K562 (cell line): ENCODE measurements at regions not wholly inside any gene's neighbourhood (a gene's known extent, or its start where the extent isn't known, plus 50 kb on each side); places are given as distances from the start of the nearest gene placed in this dataset.

Experiments
- ATAC-seq: fragments of 200-7000 bp; cut with Tn5 transposase; 3 replicates; pipeline ENCODE4 v1.9.1; 2020; ENCODE audit warnings: moderate library complexity
- BruUV-seq: library from RNA; stranded (reverse); fragments of 400-500 nt; replicated peaks from 2 replicates; lab custom pipeline; 2021; lab: Mats Ljungman, UMichigan
- CTCF ChIA-PET: fragments of 300-600 bp; formaldehyde crosslinking; extraction: SDS; loops from one replicate; lab custom pipeline; 2021; ENCODE audit warnings: low intra/inter-chr PET ratio; lab: Yijun Ruan, JAX
- POLR2A ChIA-PET: fragments of 300-600, 350-650 bp; sonication (Branson Sonifier 250); formaldehyde crosslinking; extraction: SDS; loops from one replicate; lab custom pipeline; 2021; ENCODE audit warnings: antibody characterized with exemption, inconsistent platforms; lab: Yijun Ruan, JAX
- DNase-seq, 4 experiments: peaks; one replicate each; pipeline versions ENCODE4 v3.0.0 to v3.0.0-alpha.2; 2011 to 2018; ENCODE audit warnings: low spot score in 3 of 4, mixed read lengths in 3 of 4; ENCODE audit errors: extremely low read depth in 1 of 4
- FAIRE-seq: peaks from 2 replicates; lab custom pipeline; 2011; peaks lifted over from hg19 to GRCh38; lab: Jason Lieb, UNC
- H2AFZ ChIP-seq: 2 replicates; pipeline ENCODE4 v1.6.0; 2011; ENCODE audit warnings: low read depth, low read length, control low read depth, inconsistent platforms
- H3K27ac ChIP-seq: fragments of 200-600 bp; 3 replicates; pipeline ENCODE4 v1.8.0; 2011; ENCODE audit warnings: low read depth, mild to moderate bottlenecking, control low read depth, inconsistent platforms, low read length, moderate library complexity, mixed read lengths; ENCODE audit errors: extremely low read depth
- H3K27me3 ChIP-seq, 2 experiments: fragments of 300-600 bp in 1 of 2; 2 replicates in 1 of 2; 3 replicates in 1 of 2; pipeline versions ENCODE4 v1.6.0 to v1.8.0; 2011; ENCODE audit warnings: inconsistent platforms in 2 of 2, low read length in 2 of 2, mild to moderate bottlenecking in 1 of 2, mixed read lengths in 1 of 2, moderate library complexity in 1 of 2; ENCODE audit not compliant: control insufficient read depth in 2 of 2, insufficient read depth in 2 of 2
- H3K36me3 ChIP-seq: fragments of 300-600 bp; 3 replicates; pipeline ENCODE4 v1.8.0; 2011; ENCODE audit warnings: mild to moderate bottlenecking, low read length, inconsistent platforms; ENCODE audit not compliant: control insufficient read depth, insufficient read depth
- H3K4me1 ChIP-seq, 2 experiments: fragments of 200-600 bp in 1 of 2; replicated peaks in 1 of 2; 2 replicates in 1 of 2; 3 replicates in 1 of 2; pipeline versions ENCODE4 v1.5.1 to v1.8.0; 2011; ENCODE audit warnings: inconsistent platforms in 2 of 2, low read length in 2 of 2, mild to moderate bottlenecking in 1 of 2, mixed read lengths in 1 of 2, moderate library complexity in 1 of 2; ENCODE audit not compliant: control insufficient read depth in 2 of 2, insufficient read depth in 2 of 2
- H3K4me2 ChIP-seq: 2 replicates; pipeline ENCODE4 v1.6.1; 2011; ENCODE audit warnings: low read length, control low read depth, inconsistent platforms, mixed read lengths; ENCODE audit not compliant: insufficient read depth
- H3K4me3 ChIP-seq: fragments of 200-600 bp; sonication (generic), shearing (Covaris generic); 2 replicates; pipeline ENCODE4 v1.5.1; 2016; ENCODE audit warnings: control low read depth, inconsistent platforms
- H3K79me2 ChIP-seq: fragments of 200-600 bp; 3 replicates; pipeline ENCODE4 v1.8.0; 2011; ENCODE audit warnings: low read length, inconsistent platforms; ENCODE audit not compliant: control insufficient read depth, insufficient read depth
- H3K9ac ChIP-seq, 2 experiments: 2 replicates each; pipeline versions ENCODE4 v1.6.0 to v1.6.1; 2011; ENCODE audit warnings: low read depth in 2 of 2, low read length in 2 of 2, control low read depth in 1 of 2, inconsistent platforms in 1 of 2, mild to moderate bottlenecking in 1 of 2, mixed read lengths in 1 of 2; ENCODE audit not compliant: insufficient read depth in 1 of 2
- H3K9me1 ChIP-seq: one replicate; pipeline ENCODE4 v1.6.0; 2011; ENCODE audit warnings: inconsistent platforms, mild to moderate bottlenecking, low read length, moderate library complexity; ENCODE audit not compliant: control insufficient read depth, insufficient read depth
- H3K9me3 ChIP-seq: replicated peaks from 2 replicates; pipeline ENCODE4 v1.5.1; 2011; ENCODE audit warnings: low read depth, low read length, inconsistent platforms; ENCODE audit not compliant: control insufficient read depth, insufficient read depth
- H4K20me1 ChIP-seq: replicated peaks from 2 replicates; pipeline ENCODE4 v1.6.1; 2011; ENCODE audit warnings: low read length, inconsistent platforms, mixed read lengths; ENCODE audit not compliant: control insufficient read depth, insufficient read depth
- BCOR ChIP-seq: fragments of 450-650 bp; IDR thresholded peaks from 2 replicates; pipeline ENCODE4 v1.6.1; 2016
- BRF2 ChIP-seq: IDR thresholded peaks from 3 replicates; pipeline ENCODE4 v1.6.1; 2011; ENCODE audit warnings: borderline replicate concordance, mild to moderate bottlenecking; ENCODE audit not compliant: insufficient read length, insufficient read depth
- COPS2 ChIP-seq: fragments of 450-650 bp; conservative IDR thresholded peaks from 2 replicates; pipeline ENCODE4 v1.6.1; 2016; ENCODE audit warnings: mild to moderate bottlenecking, moderate library complexity
- FUS ChIP-seq: fragments of 200-400 bp; formaldehyde crosslinking; optimal IDR thresholded peaks from 2 replicates; pipeline ENCODE3; 2017; ENCODE audit warnings: low read depth, low read length
- HNRNPH1 ChIP-seq: fragments of 200-400 bp; formaldehyde crosslinking; optimal IDR thresholded peaks from 2 replicates; pipeline ENCODE3; 2017; ENCODE audit warnings: low read depth, mild to moderate bottlenecking, low read length, moderate library complexity
- KHSRP ChIP-seq: fragments of 450-650 bp; IDR thresholded peaks from 2 replicates; pipeline ENCODE4 v1.6.1; 2017
- SRSF7 ChIP-seq: fragments of 200-400 bp; formaldehyde crosslinking; optimal IDR thresholded peaks from 2 replicates; pipeline ENCODE3; 2017; ENCODE audit warnings: mild to moderate bottlenecking, low read depth, low read length
- TFAP4 ChIP-seq: sonication (generic); formaldehyde crosslinking; IDR thresholded peaks from 2 replicates; pipeline ENCODE4 v1.8.0; 2022; ENCODE audit warnings: missing genetic modification reagents, mild to moderate bottlenecking, moderate library complexity, borderline replicate concordance
- ZBTB11 ChIP-seq, 3 experiments: fragments of 200-800 bp in 1 of 3; fragments of 250-450 bp in 1 of 3; fragments of 450-650 bp in 1 of 3; sonication (Bioruptor Pico) in 1 of 3; sonication (Bioruptor generic) in 1 of 3; formaldehyde crosslinking in 1 of 3; IDR thresholded peaks; 2 replicates each; pipeline versions ENCODE4 v1.6.1 to v1.8.0; 2016 to 2022; ENCODE audit warnings: mild to moderate bottlenecking in 2 of 3, missing genetic modification characterization in 2 of 3, missing compliant biosample characterization in 1 of 3, moderate library complexity in 1 of 3
- ZBTB17 ChIP-seq: fragments of 450-650 bp; formaldehyde crosslinking; IDR thresholded peaks from 2 replicates; pipeline ENCODE4 v1.4.0; 2020; ENCODE audit warnings: mild to moderate bottlenecking
- ZNF740 ChIP-seq, 3 experiments: fragments of 200-800 bp in 1 of 3; sonication (Bioruptor generic) in 1 of 3; sonication (generic) in 1 of 3; formaldehyde crosslinking in 1 of 3; IDR thresholded peaks; 2 replicates each; pipeline versions ENCODE4 v1.6.1 to v1.8.0; 2016 to 2022; ENCODE audit warnings: mild to moderate bottlenecking in 2 of 3, missing compliant biosample characterization in 2 of 3, missing genetic modification characterization in 2 of 3, missing genetic modification reagents in 1 of 3
- WGBS: fragments of 100-300 bp; shearing (Covaris generic); methylation state at CpG from one replicate; pipeline ENCODE4 v1.1.6; 2016; ENCODE audit warnings: low coverage, mixed read lengths; ENCODE audit not compliant: insufficient coverage; ENCODE audit errors: missing lambda C conversion rate; 5-methylcytosine and 5-hydroxymethylcytosine counted together
- in situ Hi-C: fragments of 300-500 bp; cut with MboI; formaldehyde crosslinking; loops from 4 replicates; pipeline ENCODE4 v1.15.0; 2018; ENCODE audit warnings: inconsistent platforms, mixed read lengths
- intact Hi-C: fragments of 100-400 bp; cut with micrococcal nuclease; formaldehyde crosslinking; loops from 2 replicates; pipeline ENCODE4 v1.14.2; 2022

GRCh38 chr14:89017417-89017816 lies 193.0 kb downstream of the TTC8 start:
- no peak overlapping the region for H3K9ac ChIP-seq
- H3K4me1 ChIP-seq: no peaks in the 10 kb centered on the region
- no peaks in the 10 kb centered on the region for H3K27me3 ChIP-seq
- H3K9me3 ChIP-seq: no peaks in the 10 kb centered on the region
- H3K4me2 ChIP-seq: no peak overlapping the region
- H2AFZ ChIP-seq: no peak overlapping the region
- ATAC-seq (no peak), FAIRE-seq (no peak), DNase-seq (no peak)
- POLR2A ChIA-PET: no interaction called here
- no peaks in the 10 kb centered on the region for H4K20me1 ChIP-seq
- WGBS: 0% methylated on average over 3 of the region's 4 CpGs
- no peaks in the 10 kb centered on the region for H3K79me2 ChIP-seq
- no TSS peak for BruUV-seq
- in situ Hi-C loops (loop anchor here (25.0 kb wide), 2 partner anchors 355 to 530 kb away; no protein-coding TSS in a partner anchor), intact Hi-C loops (no loop called here)
- H3K9me1 ChIP-seq: no peaks in the 10 kb centered on the region
- no peak for TF ChIP-seq BCOR
- TF ChIP-seq ZBTB17: no peak
- no peak for TF ChIP-seq COPS2
- no peak for TF ChIP-seq ZNF740 (CRISPR knock-in tag; IDR thresholded peaks at IDR 0.05)
- no peak for TF ChIP-seq ZNF740 (tag; IDR thresholded peaks at IDR 0.05)
- TF ChIP-seq KHSRP: no peak
- TF ChIP-seq TFAP4: no peak
- no peak for TF ChIP-seq ZBTB11 (CRISPR knock-in tag; IDR thresholded peaks at IDR 0.05)
- TF ChIP-seq BRF2: no peak
- TF ChIP-seq FUS: no peak
- TF ChIP-seq HNRNPH1: no peak
- TF ChIP-seq SRSF7: no peak
- CTCF ChIA-PET: no interaction called here
- no peak overlapping the region for H3K4me3 ChIP-seq
- no peaks in the 10 kb centered on the region for H3K36me3 ChIP-seq
- H3K27ac ChIP-seq: no peak overlapping the region
